ENCODE measurements at regions not wholly inside any gene's neighbourhood (a gene's known extent, or its start where the extent isn't known, plus 50 kb on each side); places are given as distances from the start of the nearest gene placed in this dataset.

DNA sequence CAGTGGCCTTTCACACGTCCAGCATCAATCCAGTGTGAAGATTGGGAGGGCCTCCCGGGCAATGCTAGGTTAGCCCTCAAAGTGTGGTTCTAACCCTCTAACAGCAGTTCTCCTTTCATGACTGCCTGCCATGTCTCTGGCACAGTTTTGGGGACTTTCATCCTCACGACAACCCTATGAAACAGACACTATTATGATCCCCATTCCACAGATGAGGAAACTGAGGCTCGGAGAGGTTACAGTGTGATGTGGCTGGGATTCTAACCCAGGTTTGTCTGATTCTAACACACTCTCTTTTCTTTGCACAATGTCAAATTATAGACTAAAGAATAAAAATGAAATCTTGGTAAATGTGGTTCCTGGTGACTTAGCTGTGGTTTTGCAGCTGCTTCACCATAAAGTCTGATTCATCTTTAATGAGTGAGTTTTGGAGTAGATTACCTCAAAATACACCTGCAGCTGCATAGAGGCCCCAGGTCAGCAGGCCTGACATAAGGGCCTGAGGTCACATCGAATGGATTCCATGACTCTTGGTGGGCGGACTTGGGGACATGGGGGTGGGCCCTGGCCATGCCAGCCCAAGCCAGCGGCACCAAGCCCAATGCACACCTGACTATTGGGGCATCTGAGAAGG, 214.4 kb downstream of the GLI2 start:
- intact Hi-C loops (cut with DNase I), result no loop called here
- ATAC-seq, result no peak
- no peak for DNase-seq (ENCODE audit: low spot score)

DNA sequence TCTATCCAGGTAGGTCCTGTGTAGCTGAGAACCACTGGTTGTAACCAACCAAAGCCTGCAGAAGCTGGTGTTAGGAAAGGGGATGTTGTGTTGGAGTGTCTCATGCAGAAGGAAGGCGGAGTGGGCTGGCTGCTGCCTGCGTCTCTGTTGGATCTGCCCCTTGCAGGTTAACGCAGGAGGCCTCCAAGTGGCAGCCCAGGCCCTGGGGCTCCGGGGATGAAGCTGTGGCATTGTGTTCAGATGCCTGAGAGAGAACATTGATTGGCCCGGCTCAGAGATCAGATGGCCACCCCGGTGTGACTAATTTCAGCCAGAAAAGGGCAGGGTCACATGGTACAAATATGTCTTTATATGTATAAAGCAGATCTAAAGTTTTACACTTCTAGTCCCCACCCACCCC, 216.0 kb downstream of the GLI2 start:
- ATAC-seq (no peak), DNase-seq (ENCODE audit: low spot score) (no peak)
- intact Hi-C loops (cut with DNase I), result no loop called here

DNA sequence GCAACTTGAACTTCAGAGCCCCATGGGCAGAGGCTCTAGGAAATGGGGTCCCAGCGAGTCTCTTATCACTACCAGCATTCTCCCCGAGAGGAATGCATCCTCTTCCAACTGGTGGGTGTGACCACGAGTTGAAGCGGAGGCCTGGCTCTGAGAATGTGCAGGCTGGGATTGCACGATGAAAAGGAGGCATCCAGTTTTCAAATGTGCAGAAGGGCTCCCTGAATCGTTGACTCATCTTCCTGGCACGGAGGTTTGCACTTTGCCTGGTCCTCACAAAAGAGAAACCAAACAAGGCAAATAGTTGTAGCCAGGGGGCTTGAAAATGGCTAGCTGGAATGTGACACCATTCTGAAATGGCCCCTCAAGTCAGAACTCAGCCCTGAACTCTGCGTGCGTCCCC, 216.7 kb downstream of the GLI2 start:
- ATAC-seq, result peak; percentile 16
- intact Hi-C loops (cut with DNase I), result no loop called here

DNA sequence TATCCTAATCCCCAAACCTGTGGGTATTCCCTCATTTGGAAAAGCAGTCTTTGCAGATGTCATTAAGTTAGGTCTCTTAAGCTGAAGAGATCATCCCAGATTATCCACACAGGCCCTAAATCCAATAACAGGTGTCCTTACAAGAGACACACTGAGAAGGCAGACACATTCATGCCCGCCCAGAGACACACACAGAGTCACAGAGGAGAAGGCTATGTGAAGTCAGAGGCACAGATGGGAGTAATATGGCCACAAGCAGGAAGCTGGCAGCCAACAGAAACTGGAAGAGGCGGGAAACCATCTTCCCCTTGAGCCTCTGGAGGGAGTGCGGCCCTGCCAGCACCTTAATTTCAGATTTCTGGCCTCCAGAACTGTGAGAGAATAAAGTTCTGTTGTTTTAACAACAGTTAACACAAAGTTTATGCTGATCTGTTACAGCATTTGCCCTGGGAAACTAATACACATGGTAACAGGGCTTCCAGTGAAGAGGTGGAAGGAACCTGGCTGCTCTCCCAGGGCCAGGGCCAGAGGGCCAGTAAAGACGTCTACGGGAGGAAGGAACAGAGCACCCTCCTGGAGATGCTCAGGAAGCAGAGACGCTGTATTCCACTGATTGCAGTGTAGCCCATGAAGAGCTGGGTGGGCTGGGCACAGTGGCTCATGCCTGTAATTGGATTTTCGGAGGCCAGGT, 217.5 kb downstream of the GLI2 start:
- ATAC-seq, result peak; percentile 27
- intact Hi-C loops (cut with DNase I), result no loop called here
- no peak for DNase-seq (ENCODE audit: low spot score)

More for the DNA sequence above, 216.7 kb downstream of the GLI2 start:
- DNase-seq (ENCODE audit: low spot score), result no peak

DNA sequence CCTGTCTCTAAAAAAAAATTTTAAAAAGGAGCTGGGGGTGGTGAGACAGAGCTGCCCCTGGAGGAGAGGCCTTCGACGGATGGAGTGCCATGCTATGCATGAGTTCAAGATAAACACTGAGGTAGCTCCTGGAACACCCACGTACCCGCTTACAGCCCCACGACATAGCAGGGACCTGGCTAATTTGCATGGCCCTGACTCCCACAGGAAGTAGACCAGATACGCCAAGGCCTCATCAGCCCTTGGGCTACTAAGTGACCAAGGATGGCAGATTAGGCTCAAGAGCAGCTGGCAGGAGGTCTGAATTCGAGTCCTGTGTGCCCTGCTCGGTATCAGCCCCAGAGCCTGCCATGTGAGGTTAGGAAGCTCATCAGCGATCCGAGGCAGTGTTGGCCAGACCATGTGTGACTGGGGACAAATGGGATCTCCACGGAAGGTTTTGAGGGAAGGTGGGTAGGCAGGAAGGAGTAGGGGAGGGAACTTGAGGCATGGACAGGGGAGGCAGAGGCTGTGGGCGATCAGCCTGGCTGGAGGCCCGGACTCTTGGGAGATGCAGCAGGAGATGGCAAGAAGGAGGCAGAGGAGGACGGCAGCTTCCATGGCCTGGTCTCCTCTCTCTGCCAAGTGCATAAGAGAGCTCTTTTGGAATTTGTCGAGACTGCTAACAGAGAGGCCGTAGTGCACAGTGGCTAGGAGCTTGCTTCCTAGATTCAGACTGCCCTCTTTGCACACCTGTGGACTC, 218.3 kb downstream of the GLI2 start:
- no peak for ATAC-seq

DNA sequence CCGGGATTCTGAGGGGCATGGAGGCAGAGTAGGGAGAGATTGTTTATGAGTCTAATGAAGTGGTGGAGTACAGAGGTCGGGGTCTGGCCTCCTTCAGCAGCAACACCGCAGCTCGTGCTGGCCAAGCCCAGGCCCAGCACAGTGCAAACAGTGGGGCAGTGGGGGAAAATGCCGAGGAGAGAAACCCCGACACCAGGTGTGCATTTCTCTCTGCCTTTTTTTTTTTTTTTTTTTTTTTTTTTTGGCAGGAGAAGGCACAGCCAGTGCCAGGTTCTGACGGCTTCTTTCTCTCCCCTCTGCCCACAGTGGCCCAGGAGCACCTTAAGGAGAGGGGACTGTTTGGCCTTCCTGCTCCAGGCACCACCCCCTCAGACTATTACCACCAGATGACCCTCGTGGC, 219.3 kb downstream of the GLI2 start:
- DNase-seq (ENCODE audit: low spot score) (no peak), ATAC-seq (no peak)
- intact Hi-C loops (cut with DNase I), result no loop called here

More for the DNA sequence above, 218.3 kb downstream of the GLI2 start:
- intact Hi-C loops (cut with DNase I), result no loop called here
- no peak for DNase-seq (ENCODE audit: low spot score)

DNA sequence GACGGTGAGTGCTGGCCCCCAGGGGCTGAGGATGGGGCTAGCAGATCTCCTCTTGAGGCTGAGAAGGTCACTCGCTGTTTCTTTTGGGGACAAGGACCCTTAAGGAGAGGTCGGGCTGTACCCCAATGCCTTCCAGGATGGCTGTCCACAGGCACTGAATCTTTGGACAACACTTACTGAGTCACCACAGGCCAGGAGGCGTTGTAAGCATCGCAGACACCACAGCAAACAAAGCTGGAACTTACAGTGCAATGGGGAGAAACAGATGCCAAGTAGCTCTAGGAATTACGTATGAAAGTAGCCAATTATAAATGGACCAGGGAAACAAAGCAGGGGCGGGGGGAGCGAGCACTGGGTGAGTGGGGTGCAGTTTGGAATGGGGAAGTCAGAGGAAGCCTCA, 219.8 kb downstream of the GLI2 start:
- DNase-seq (ENCODE audit: low spot score) (no peak), ATAC-seq (no peak)
- intact Hi-C loops (cut with DNase I), result no loop called here

DNA sequence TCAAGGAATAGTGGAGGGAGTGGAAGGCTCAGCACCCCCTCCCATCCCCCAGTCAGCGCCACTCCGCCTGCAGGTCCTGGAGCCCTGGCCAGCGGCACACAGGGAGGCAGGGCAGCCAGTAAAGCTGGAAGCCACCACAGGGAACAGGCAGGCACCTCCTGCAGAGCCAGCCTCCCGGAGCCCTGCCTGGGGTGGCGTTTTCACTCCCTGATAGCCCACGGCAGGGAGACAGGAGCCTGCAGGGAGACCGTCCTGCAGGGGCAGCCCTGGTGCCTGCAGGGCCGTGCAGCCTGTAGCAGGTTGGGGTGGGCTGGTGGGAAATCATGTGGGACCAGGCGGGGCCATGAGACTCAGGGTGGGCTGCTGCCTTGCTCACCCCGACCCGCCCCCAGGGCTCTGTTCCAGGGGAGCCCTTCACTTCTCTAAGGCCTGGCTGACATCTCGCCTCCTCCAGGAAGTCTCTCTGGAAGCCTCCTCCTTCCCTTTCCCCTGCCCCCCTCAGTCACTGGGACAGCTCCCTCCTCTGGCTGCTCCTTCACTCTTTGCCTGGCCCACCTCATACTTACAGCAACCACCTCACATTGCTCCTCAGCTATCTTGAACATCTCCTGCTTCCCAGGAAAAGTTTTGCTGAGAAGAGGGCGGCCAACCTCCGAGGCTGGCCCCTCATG, 221.0 kb downstream of the GLI2 start:
- no peak for ATAC-seq

DNA sequence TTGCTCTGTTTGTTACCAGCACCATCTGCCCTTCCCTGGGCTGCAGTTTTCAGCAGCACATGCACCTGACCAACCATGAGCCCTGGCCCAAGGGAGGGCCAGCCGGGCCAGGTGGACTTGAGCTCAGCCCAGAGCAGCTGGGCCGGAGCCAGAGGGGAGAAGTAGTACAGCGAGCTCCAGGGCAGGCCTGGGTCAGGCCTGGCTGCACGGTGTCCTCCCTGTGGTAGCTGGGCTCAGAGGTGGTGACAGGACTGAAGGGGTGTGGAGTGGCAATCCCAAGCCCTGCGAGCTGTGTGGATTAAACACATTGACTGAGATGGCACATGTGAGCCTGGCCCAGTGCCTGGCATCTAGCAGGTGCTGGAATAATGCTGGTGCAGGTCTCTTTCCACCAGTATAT, 222.2 kb downstream of the GLI2 start:
- no peak for DNase-seq (ENCODE audit: low spot score)
- intact Hi-C loops (cut with DNase I), result no loop called here
- no peak for ATAC-seq

More for the DNA sequence above, 221.0 kb downstream of the GLI2 start:
- intact Hi-C loops (cut with DNase I), result no loop called here
- no peak for DNase-seq (ENCODE audit: low spot score)

DNA sequence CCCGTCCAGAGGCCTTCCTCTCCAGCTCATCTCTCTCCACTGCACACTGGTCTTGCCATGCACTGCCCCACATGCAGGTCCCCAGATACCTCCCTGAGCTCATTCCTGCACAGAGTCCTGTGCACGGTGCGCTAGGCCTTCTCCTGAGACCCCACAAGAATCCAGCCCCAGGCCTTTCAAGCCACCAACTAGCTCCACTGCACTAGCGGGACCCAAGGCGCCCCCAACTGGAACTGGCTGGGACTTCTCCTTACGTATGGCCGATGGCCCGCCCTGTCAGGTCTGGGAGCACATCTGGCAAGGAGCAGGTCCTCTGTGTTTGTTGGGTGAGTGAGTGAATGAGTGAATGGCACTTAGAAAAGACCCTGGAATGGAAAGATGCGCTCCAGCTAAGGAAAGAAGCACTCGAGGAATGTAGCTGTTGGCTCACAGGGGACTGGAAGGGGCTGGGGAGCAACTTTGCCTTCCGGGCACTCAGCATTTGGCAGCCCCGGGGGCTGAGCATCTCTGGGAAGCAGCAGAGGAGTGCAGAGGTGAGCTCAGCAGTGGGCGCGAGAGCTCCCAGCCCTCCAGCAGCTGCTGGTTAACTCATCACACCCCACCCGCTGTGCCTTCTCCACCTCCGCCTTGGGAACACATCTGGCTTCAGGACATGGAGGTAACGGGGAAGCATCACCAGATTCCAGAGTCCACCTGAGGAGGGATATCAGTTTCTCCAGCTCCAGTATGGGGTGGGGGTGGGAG, 223.1 kb downstream of the GLI2 start:
- ATAC-seq (no peak), DNase-seq (ENCODE audit: low spot score) (no peak)
- intact Hi-C loops (cut with DNase I), result no loop called here

DNA sequence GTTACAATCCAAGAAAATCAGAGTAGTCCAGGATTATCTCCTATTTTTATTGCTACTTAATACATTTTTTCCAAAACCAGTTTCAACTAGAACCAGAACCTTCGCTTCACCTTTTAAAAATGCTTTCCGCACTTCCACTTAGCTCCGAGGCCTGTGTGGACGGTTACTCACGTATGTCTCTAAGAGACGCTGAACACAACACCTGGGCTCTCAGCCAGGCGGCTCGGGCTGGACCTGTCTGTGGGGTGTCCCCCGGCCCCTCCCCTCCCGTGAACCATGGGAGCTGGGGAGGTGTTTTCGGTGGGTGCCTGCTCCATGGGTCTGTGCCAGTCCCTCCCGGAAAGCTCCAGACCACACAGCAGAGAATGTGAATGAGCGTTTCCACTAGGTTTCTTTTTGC, 223.8 kb downstream of the GLI2 start:
- ATAC-seq (peak; percentile 69), DNase-seq (ENCODE audit: low spot score) (no peak)
- intact Hi-C loops (cut with DNase I), result no loop called here

DNA sequence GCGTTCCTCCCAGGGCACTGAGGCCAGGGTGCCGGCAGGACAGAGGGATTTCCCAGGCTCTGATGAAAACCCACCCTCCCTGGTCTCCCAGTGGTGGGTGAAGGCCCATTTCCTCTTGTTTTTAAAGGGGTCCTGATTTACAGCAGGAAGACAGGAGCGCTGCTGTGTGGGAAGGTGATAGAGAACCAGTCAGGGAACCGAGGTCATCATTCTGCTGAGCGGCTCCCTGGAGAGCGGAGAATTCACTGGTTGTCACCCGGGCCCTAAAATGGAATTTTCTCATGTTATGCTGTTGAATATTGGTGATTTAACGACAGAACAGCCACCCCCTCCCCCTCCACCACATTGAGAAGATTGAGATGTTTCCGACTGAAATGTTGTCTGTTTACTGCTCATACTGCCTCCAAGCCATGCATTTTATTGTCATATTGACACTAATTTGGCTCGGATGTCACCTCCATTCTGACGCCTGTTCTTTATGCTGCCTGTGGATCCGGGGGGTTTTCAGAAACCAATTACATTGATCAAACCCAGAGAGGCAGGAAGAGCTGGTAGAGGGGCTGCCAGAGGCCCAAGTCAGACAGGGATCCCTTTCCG, 225.2 kb downstream of the GLI2 start:
- intact Hi-C loops (cut with DNase I), result no loop called here
- DNase-seq (ENCODE audit: low spot score) (no peak), ATAC-seq (no peak)

DNA sequence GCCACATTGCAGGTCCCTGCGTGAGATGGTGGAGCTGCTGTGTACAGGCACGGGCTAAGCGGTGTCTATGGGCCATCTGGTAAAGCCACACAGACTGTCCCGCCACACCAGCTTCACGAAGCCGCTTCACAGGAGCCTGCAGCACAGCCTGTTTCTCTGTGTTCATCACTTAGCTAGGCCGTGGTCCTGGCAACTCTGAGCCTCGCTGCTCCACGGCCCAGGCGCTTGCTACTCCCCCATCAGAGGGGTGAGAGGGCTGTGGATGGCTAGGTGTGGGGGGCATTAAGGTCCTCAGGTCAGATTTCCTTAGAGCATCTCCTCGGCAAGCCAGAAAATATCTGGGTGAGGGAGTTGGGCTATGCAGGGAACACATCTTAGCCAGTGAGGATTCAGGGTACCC, 225.7 kb downstream of the GLI2 start:
- intact Hi-C loops (cut with DNase I), result no loop called here
- no peak for ATAC-seq
- DNase-seq (ENCODE audit: low spot score), result no peak

DNA sequence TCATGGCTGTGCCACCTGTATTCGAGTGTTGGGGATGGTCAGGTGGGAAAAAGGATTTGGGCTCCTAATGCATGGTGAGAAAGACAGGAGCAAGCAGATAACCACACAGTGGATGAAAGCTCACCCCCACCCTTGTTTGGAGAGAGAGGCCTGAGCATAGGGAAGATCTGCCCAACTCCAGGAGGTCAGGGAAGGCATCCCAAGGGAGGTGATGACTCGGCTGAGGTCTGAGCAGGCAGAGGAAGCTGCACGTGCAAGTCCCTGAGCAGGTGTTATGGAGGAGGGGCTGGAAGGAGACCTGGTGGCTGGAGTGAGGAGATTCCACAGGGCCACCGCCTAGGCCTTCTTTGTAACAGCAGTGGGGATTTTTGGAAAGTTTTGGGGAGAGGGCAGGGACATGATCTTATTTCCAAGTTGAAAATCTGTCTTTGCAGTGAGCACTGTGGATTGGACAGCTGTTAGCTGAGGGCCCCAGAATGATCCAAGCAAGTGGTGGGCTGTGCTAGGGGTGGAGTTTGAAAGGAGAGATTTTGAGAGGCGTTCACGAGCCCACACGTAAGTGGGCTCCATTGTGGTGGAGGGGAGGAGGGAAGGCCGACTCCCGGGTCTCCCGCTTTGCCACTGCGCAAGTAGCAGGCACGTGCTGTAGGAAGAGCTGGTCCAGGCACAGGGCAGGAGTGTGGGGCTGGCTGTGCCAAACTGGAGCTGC, 228.5 kb downstream of the GLI2 start:
- intact Hi-C loops (cut with DNase I), result no loop called here
- ATAC-seq, result no peak

DNA sequence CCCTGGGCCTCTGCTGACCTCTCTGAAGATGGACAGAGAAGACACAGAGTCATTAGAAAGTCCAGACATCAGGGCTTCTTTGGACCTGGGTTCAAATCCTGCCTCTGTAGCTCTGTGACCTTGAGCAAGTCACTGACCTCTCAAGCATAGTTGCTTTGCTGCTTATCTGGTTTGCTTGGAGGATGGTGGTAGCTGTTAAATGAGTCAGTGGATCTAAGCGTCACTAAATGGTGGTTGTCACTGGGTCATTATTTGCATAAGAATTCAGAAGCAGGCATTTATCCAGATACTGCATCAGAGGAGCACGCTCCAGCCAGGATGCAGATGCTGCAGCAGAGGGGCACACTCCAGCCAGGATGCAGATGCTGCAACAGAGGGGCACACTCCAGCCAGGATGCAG, 229.2 kb downstream of the GLI2 start:
- DNase-seq (ENCODE audit: low spot score), result no peak
- intact Hi-C loops (cut with DNase I), result no loop called here
- no peak for ATAC-seq

More for the DNA sequence above, 228.5 kb downstream of the GLI2 start:
- DNase-seq (ENCODE audit: low spot score), result no peak

DNA sequence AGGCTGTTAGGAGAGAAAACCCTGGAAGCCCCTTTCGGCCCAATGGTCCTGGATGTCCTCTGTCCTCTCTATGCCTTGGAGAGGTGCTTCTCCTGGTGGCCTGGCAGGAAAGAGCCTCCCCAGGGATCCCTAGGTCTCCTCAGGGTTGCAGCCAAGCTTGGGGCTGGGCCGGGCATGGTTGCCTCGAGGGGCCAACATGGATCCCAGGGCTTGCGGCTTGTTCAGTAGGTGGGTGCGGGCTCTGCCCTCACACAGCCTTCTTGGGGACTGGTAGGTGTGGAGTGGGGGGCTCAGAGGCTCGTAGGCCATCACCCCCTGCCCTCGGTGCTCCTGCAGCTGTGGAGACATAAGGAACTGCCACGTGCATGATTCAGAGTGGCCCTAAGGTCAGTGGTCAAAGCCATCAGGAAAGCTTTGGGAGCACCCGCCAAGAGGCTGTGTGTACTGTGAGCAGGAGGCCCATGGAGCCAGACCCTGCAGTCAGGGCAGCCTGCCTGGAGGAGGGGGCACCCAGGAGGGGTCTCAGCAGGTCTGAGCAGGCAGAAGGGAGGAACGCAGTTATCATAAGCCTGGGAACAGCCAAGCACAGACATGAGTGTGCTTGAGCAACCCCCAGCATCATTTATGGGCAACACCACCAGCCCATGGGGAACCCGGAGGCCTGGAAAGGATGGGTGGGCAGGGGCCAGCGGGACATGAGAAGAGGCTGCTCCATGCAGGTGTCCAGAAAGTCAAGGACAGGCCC, 231.0 kb downstream of the GLI2 start:
- intact Hi-C loops (cut with DNase I), result no loop called here
- DNase-seq (ENCODE audit: low spot score), result no peak
- ATAC-seq, result no peak

DNA sequence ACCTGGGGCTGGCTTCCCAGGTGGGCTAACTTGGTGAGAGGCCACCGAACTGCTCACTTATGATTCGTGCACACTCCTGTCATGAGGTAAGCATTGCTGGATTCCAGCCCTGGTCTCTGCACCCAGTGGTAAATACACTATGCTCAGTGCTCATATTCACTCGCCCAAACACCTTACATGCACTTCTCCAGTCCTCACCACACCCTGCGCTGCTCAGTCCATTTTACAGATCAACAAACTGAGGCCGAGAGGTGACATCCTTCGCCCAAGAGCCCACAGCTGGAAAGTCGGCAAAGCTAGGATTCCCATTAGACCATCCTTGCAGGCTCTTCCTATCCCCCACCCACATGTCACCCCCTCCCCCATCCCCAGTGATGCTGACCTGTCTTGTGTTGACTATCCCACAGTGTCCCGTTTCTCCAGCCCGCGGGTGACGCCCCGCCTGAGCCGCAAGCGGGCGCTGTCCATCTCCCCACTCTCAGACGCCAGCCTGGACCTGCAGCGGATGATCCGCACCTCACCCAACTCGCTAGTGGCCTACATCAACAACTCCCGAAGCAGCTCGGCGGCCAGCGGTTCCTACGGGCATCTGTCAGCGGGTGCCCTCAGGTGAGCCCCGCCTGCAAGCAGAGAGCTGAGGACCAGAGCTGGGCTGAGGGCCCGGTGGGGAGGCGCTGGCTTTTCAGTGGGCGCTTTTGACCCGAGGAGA, 232.8 kb downstream of the GLI2 start:
- intact Hi-C loops (cut with DNase I), result no loop called here
- ATAC-seq, result no peak
- DNase-seq (ENCODE audit: low spot score), result no peak

Data from sciatic nerve (tissue), 2 donors.